ENCODE measurements at regions not wholly inside any gene's neighbourhood (a gene's known extent, or its start where the extent isn't known, plus 50 kb on each side); places are given as distances from the start of the nearest gene placed in this dataset.

DNA sequence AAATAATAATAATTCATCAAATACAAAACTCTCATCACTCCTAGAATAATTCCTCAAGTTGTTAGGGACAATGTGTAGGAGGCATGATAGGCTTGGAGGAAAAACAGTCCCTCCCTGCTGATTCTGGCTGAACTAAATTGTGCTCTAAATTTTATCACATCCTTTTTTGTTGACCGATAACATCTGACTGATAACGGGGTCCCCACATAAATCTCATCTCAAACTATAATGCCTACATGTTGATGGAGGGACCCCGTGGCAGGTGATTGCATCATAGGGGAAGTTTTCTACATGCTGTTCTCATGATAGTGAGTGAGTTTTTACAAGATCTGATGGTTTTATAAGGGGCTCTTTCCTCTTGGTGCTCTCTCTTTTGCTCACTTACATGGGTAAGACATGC, 1043.5 kb upstream of the SORCS1 start:
- TF ChIP-seq, protein P1, sequence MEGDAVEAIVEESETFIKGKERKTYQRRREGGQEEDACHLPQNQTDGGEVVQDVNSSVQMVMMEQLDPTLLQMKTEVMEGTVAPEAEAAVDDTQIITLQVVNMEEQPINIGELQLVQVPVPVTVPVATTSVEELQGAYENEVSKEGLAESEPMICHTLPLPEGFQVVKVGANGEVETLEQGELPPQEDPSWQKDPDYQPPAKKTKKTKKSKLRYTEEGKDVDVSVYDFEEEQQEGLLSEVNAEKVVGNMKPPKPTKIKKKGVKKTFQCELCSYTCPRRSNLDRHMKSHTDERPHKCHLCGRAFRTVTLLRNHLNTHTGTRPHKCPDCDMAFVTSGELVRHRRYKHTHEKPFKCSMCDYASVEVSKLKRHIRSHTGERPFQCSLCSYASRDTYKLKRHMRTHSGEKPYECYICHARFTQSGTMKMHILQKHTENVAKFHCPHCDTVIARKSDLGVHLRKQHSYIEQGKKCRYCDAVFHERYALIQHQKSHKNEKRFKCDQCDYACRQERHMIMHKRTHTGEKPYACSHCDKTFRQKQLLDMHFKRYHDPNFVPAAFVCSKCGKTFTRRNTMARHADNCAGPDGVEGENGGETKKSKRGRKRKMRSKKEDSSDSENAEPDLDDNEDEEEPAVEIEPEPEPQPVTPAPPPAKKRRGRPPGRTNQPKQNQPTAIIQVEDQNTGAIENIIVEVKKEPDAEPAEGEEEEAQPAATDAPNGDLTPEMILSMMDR (conservative IDR thresholded peaks at IDR 0.05), result no peak
- H3K27ac ChIP-seq, result no peak overlapping the region

GRCh38 chr10:108204528-108205305, 1040.2 kb upstream of the SORCS1 start:
- no peak overlapping the region for H3K27ac ChIP-seq
- TF ChIP-seq, protein P1 (conservative IDR thresholded peaks at IDR 0.05), result peak; percentile 77

DNA sequence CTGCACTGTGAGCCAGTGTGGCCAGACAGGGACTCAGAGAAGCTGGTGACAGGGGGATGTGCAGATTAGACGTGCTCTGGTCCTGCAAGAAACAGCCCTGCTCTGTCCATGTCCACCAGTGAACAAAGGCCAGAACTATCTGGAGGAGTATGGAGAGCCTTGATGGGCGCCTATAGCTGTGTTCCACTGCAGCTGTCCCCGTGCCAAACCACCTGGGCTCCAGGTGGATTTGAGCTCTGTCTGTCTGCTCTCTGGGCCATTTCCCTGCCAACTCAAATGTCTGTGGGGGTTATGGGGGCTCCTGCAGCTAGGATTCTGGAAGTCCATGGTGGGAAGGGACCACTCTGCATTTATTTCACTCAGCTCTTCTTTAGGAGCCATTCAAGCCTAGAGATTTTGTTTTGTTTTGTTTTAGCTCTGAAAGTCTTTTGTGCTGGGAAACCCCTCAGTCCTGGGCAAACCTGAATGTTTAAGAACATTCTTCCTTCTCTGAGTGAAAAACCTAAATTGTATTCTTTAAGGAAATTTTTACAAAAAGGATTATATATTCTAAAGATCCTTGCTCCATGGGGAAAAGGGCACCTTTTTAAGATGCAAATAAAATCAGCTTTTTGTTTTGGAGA, 1039.5 kb upstream of the SORCS1 start:
- H3K27ac ChIP-seq, result no peak overlapping the region
- TF ChIP-seq, protein P1 (conservative IDR thresholded peaks at IDR 0.05), result no peak

DNA sequence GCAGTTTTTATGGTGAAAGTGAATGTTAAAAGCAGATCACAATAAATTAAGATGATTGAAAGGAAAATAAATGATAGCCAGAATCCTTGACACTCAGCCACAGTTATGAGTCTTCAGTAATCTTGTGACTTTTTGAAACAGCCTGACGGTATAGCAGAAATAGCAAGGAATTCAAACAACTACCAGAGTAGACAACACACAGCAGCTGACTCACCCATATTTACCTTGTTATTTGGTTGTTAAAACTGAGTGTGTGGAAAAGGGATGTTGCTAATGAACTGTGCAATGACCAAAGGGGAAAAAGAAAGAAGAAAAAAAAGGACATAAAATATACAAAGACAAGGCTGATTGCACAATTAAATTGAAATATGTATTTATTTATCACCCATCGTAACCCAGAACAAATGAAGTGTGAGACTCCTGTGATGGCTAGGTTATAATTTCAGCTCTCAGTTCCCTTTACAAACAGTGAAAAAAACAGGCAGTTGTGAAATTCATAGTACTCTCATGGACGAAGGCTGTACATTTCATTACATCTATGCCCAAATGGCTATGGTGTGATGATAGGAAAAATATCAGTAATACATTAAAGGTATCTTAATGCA, 1023.0 kb upstream of the SORCS1 start:
- TF ChIP-seq, protein P1 (conservative IDR thresholded peaks at IDR 0.05), result no peak
- no peak overlapping the region for H3K27ac ChIP-seq

- H3K27ac ChIP-seq, result no peak overlapping the region
- TF ChIP-seq, protein P1 (conservative IDR thresholded peaks at IDR 0.05), result no peak
Measured at GRCh38 chr10:108184114-108184513, 1019.6 kb upstream of the SORCS1 start.

DNA sequence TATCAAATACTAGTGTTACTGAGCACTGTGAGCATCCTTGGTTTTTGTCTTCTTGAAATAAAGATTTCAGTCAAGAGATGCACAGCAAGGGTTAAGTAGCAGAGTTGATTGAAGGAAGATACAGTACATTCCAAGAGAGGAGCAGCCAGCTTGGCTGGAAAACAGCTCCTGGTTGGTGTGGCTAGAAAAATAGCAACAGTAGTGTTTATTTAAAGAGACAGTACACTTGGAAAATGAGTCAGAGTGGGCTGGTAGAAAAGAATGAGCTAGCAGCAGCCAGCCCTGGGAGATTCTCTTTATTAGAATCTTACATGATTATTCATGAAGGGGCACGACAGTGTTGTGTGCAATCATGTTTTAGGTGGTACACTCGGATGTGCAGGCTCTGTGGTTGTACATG, 1016.4 kb upstream of the SORCS1 start:
- TF ChIP-seq, protein P1 (conservative IDR thresholded peaks at IDR 0.05), result no peak
- H3K27ac ChIP-seq, result no peak overlapping the region

DNA sequence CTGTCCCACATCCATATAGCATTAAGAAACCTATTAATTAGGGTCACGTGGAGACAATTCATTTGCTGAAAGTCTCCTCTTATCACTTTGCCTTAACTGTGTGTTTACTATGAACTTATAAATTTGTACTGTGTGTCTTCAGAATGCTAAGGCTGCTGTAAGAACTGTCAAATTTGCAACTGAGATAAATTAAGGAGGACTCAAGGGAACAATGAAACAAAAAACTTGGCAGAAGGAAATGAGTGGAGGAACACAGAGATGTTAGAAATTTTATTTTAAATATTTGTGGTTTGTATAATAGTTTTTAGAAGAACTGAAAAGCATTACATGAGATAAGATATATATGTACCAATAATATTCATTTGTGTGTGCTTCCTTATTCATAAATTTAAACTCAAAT, 1005.3 kb upstream of the SORCS1 start:
- TF ChIP-seq, protein P1 (conservative IDR thresholded peaks at IDR 0.05), result no peak

More for the DNA sequence above, 1005.3 kb upstream of the SORCS1 start:
- H3K27ac ChIP-seq, result no peak overlapping the region

Data from VCaP (cell line).